Neural progenitor cell (in vitro differentiated cells): ENCODE measurements at regions not wholly inside any gene's neighbourhood (a gene's known extent, or its start where the extent isn't known, plus 50 kb on each side); places are given as distances from the start of the nearest gene placed in this dataset.

Source experiments
- EZH2 ChIP-seq: fragments of 200-600 bp; sonication (generic); IDR thresholded peaks from 2 replicates; pipeline ENCODE4 v1.6.1; 2017; ENCODE audit warnings: antibody characterized with exemption, mild to moderate bottlenecking, moderate library complexity
- TF ChIP-seq, protein P1 (sequence below): fragments of 200-600 bp; sonication (generic); IDR thresholded peaks from 2 replicates; pipeline ENCODE4 v1.5.1; 2017; ENCODE audit warnings: antibody characterized with exemption, mild to moderate bottlenecking

- TF ChIP-seq, protein P1, sequence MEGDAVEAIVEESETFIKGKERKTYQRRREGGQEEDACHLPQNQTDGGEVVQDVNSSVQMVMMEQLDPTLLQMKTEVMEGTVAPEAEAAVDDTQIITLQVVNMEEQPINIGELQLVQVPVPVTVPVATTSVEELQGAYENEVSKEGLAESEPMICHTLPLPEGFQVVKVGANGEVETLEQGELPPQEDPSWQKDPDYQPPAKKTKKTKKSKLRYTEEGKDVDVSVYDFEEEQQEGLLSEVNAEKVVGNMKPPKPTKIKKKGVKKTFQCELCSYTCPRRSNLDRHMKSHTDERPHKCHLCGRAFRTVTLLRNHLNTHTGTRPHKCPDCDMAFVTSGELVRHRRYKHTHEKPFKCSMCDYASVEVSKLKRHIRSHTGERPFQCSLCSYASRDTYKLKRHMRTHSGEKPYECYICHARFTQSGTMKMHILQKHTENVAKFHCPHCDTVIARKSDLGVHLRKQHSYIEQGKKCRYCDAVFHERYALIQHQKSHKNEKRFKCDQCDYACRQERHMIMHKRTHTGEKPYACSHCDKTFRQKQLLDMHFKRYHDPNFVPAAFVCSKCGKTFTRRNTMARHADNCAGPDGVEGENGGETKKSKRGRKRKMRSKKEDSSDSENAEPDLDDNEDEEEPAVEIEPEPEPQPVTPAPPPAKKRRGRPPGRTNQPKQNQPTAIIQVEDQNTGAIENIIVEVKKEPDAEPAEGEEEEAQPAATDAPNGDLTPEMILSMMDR, result no peak
- TF ChIP-seq EZH2, result no peak
Measured at GRCh38 chr1:69292833-69293232, 274.9 kb upstream of the LRRC7 start.
